ENCODE measurements at regions not wholly inside any gene's neighbourhood (a gene's known extent, or its start where the extent isn't known, plus 50 kb on each side); places are given as distances from the start of the nearest gene placed in this dataset.
"Not testable (repeated sequence)": the region's sequence is repeated elsewhere in the genome, so short reads cannot be mapped to it uniquely, and the experiment has no call there.

- DNase-seq = no peak
Observed at GRCh38 chr13:44129418-44129817, 244.2 kb upstream of the SERP2 start.

GRCh38 chr13:44131069-44131614 is 242.5 kb upstream of the SERP2 start:
- DNase-seq = no peak

GRCh38 chr13:44132710-44133109 is 240.9 kb upstream of the SERP2 start:
- no peak for DNase-seq

DNA sequence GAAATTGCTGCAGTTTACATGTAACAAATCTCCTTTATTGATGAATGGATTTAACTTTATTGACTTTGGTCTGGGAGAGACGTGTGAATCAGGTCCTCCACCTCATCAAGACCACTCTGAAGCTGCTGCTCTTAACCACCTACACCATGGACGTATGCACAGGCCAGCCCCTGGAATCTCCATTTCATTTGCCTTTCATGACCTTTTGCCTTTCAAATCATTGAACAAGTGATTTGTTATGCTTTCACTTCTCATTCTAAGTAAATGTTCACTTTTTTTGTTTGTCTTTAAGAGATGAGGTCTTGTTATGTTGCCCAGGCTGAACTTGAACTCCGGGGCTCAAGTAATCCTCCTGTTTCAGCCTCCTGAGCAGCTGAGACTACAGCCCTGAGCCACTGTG is 240.0 kb upstream of the SERP2 start:
- DNase-seq = no peak

DNA sequence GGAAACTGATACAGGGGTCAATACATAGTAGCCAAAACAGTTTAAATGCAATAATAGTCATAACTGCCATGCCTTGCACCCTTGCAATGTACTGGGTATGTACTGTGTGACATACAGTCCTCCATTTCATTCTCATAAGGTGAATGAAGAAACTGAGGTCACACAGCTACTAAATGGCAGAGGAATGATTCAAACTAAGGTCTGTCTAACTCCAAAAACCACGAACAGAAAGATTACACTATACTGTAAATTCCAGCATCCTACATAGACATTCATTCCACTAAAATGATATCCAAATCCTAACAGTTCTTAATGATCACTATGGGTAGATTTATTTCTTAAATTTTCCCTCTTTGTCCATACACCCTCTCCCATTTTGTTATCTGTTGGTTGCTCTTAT is 238.1 kb upstream of the SERP2 start:
- no peak for DNase-seq

DNA sequence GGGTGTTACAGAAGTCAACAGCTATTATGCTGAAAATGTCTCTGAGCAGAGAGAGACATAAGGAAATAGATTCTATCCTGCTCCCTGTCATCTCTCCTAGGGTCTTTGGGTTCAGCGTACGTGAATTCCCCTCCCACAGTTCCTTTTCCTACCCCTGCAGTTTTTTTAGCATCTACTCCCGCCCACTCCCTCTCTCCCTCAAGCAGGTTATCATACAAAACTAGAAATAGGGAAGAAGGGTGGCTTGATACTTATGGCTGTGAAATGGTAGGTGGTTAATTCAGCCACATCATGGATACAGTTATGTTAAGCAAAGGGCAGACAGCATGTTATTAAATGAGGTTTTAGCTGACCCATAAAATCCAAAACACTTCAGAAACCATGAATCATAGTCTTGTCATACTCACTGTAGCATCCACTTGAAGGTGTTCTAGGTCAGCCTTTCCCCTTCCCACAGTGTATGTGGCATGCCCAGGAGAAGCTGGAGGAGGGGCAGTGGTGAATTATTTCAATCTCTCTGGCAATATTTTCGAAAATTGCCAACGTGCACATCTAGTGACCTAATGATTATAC is 236.8 kb upstream of the SERP2 start:
- DNase-seq = no peak

- no peak for DNase-seq
Observed at GRCh38 chr13:44137466-44137865, 236.2 kb upstream of the SERP2 start.

DNA sequence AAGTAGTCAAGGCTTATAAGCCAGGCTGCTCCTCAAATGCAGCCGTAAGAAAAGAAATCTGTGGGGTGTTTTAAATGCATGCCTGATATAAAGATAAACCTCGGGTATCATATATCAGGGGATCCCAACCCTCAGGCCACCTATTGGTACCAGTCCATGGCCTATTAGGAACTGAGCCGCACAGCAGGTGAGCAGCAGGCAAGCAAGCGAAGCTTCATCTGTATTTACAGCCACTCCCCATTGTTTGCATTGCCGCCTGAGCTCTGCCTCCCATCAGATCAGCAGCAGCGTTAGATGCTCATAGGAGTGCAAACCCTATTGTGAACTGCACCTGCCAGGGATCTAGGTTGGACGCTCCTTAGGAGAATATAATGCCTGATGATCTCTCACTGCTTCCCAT is 233.5 kb upstream of the SERP2 start:
- DNase-seq = peak; percentile 93

DNA sequence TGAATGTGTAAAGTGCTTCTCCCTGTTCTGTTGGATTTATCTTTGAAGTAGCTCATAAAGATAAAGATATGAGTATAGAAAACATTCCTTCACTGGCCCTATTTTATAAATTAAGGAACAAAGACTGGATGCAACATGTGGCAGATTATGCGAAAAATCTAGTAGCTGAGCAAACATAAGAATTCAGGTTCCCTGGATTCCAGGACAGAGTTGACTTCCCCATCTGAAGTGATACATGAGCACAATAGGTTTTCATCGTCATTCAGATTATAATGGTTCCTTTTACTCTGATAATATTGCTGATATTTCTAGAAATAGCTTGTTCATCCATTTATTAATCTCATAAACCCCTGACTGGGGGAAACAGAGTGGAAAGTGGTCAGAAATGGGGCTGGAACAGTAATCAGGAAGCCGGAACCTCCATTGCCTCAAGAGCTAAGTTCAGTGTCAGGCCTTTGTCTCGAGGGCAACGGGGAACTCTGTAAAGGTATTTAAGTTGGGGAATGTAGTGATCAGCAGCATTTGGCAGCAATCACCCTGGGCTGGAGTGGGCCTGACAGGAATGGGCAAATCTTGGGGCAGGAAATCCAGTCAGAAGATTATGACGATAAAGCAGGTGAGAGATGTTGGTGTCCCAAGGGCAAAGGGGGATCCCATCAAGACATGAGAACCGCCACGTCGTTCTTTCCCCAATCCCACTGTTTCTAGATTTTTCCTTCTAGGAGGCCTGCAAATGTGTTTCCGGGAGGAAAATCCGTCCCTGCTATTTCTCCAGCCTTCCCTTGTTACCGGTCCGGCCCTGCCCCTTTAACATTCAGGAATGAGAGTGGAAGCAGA is 232.5 kb upstream of the SERP2 start:
- no peak for DNase-seq

- peak; percentile 88 for DNase-seq
Observed at GRCh38 chr13:44141725-44142539, 231.7 kb upstream of the SERP2 start.

GRCh38 chr13:44142540-44142867 is 231.1 kb upstream of the SERP2 start:
- no peak for DNase-seq

DNA sequence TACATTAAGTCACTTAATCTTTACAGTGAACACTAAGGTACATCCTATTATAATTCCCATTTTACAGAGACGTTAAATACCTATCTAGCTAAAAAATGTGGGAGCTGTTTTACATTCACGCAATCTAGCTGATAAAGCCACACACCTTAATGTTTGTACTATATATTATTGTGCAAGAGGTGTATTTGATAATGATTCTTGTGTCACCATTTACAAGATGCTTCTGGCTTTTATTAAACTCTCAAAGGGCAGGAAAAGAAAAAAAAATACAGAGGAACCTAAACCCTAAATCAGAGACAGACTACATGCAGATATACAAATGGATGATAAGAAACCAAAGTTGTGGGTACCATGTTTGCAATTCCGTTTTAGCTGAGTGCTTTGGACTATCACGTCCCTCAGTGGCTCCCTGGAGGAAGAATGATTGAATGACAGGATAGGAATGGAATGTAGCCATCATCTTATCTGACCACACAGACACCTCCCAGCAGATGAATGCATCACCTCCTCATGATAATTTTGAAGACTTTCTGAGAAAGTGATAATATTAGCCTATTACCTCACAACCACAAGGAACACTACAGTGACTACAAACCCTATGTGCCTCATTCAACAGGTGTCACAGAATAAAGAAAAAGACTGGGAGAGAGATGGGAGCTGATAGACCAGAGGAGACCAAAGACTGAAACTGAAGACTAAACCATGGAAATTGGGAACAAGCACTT is 230.5 kb upstream of the SERP2 start:
- DNase-seq = no peak

GRCh38 chr13:44146138-44146537 is 227.5 kb upstream of the SERP2 start:
- DNase-seq = no peak

GRCh38 chr13:44147233-44147632 is 226.4 kb upstream of the SERP2 start:
- peak; percentile 86 for DNase-seq

GRCh38 chr13:44147648-44148047 is 226.0 kb upstream of the SERP2 start:
- DNase-seq = no peak

DNA sequence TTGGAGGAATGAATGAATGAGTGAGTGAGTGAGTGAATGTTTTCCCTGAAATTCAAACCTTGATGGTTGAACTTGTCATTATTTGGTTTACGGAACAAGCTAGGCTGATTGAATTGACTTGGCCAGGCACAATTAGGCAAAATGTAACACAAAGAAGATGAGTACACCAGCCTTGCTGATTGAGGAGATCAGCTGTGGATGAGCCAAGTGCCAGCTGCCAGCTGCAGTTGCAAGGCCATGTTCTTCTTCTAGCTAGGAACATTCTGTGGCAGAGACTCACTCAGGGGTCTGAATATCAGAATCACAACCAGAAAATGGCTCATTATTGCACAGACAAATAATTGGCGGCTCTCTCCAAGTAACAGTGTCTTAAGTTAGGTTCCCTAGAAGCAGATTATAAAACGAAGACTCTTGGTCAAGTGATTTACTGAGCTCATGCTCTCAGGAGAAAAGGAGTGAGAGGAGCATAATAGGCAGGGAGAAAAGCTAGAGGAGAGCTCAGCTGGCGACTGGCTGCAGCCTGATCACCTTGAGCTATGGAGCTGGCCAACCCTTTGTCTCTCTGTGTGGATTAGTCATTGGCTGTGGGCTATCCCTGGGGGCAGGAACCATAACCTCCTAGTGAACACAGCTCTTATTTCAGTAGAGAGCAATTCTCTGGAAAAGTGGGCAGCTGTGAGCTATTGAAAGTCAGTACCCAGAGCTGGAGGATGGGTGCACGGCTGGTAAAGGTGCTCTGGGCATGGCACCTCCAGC is 225.3 kb upstream of the SERP2 start:
- DNase-seq = no peak

DNA sequence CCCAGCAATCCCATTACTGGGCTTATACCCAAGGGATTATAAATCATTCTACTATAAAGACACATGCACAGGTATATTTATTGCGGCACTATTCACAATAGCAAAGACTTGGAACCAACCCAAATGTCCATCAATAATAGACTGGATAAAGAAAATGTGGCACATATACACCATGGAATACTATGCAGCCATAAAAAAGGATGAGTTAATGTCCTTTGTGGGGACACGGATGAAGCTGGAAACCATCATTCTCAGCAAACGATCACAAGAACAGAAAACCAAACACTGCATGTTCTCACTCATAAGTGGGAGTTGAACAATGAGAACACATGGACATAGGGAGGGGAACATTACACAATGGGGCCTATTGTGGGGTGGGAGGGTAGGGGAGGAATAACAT is 224.4 kb upstream of the SERP2 start:
- DNase-seq = not testable (repeated sequence)

DNA sequence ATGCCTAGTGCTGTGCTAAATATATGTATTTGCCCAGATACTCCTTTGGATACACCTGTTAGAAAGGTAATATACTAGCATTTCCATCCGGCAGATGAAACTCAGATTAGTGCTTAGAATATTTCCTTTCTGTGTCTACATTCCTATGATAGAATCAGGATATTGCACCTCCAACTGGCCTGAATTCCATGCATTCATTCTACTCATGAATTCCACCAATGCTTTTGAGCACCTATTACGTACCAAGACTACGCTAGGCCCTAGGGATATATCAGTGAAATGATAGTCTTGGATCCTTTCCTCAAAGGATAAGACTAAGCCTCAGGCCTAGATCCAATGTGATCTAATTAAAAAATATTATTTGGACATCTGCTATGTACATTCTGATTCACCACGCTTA is 223.8 kb upstream of the SERP2 start:
- no peak for DNase-seq

DNA sequence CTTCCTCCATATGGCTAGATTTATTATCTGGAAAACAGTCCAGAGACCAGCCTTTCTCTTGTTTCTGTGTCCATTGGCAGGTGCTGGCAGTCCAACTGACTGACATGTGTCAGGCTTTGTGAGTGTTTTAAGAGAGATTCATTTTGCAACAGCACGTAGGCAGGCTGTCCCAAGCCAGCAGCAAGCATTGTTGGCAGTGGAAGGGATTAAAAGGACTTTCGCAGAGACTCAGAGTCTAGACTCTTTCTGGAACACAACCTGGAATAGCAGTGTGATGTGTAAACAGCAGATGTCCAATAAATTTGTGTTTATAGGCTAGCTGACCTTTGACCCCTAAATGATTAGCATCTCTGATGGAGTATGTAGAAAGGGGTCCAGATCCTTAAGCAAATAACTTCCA is 222.2 kb upstream of the SERP2 start:
- no peak for DNase-seq

DNA sequence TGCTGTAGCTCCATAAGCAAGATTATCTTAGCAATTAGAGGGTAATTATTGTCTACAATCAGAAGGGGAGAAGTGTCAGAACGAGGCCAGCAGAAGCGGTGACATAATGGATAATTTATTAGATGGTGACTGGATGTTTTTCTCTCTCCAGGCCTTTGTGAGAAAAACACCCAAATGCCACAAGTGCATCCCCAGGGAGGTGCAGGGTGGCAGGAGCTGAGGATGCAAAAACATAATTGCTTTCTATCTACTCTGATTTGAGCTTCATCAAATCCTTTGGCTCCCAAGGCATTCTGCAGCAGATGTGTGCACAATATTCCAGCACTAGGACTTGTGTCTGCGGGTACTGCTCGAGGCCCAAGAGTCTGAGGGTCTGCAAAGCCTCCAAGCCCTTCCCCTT is 220.1 kb upstream of the SERP2 start:
- DNase-seq = peak; percentile 93

- DNase-seq = no peak
Observed at GRCh38 chr13:44155422-44156293, 218.0 kb upstream of the SERP2 start.
